WERI-Rb-1 (cell line): ENCODE measurements at regions not wholly inside any gene's neighbourhood (a gene's known extent, or its start where the extent isn't known, plus 50 kb on each side); places are given as distances from the start of the nearest gene placed in this dataset.

Experiments
- DNase-seq: peaks from one replicate; pipeline ENCODE4 v3.0.0-alpha.2; 2020
- H3K27ac ChIP-seq: fragments of 250-450 bp; sonication (Bioruptor Pico); 2 replicates; pipeline ENCODE4 v1.5.1; 2020; ENCODE audit warnings: mild to moderate bottlenecking, moderate library complexity
- H3K27me3 ChIP-seq: fragments of 250-450 bp; sonication (Bioruptor Pico); 2 replicates; pipeline ENCODE4 v1.5.1; 2021; ENCODE audit warnings: mild to moderate bottlenecking, low read depth, moderate library complexity; ENCODE audit not compliant: insufficient read depth, severe bottlenecking
- H3K36me3 ChIP-seq: fragments of 250-450 bp; sonication (Bioruptor Pico); 2 replicates; pipeline ENCODE4 v1.5.1; 2020; ENCODE audit warnings: mild to moderate bottlenecking, moderate library complexity
- H3K4me3 ChIP-seq: 2 replicates; pipeline ENCODE4 v1.5.1; 2011; ENCODE audit warnings: low read depth, mild to moderate bottlenecking, control low read depth, low read length
- H3K9me3 ChIP-seq: fragments of 250-450 bp; sonication (Bioruptor Pico); 2 replicates; pipeline ENCODE4 v1.5.1; 2021; ENCODE audit warnings: mild to moderate bottlenecking, moderate library complexity; ENCODE audit not compliant: severe bottlenecking
- TF ChIP-seq, protein P1 (sequence below): IDR thresholded peaks from 2 replicates; pipeline ENCODE4 v1.5.1; 2011; ENCODE audit warnings: low read depth, mild to moderate bottlenecking, control low read depth, inconsistent platforms, low read length

DNA sequence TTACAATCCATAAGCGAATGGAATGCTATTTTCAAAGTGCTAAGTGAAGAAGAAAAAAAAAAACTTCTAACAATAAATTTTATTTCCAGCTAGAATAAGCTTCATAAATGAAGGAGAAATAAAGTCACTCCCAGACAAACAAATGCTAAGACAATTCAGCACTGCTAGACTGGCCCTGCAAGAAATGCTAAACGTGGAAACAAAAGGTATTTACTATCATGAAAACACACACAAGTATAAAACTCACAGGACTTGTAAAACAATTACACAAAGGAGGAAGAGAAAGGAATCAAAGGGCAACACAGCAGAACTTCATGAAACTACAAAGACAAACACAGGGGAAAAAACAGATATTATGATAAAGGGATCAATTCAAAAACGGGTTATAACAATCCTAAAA, 85.8 kb upstream of the NELL2 start:
- no peak overlapping the region for H3K27ac ChIP-seq
- no peak for DNase-seq
- H3K9me3 ChIP-seq: no peaks in the 10 kb centered on the region
- H3K4me3 ChIP-seq: no peak overlapping the region
- H3K36me3 ChIP-seq: no peaks in the 10 kb centered on the region
- H3K27me3 ChIP-seq: no peaks in the 10 kb centered on the region
- TF ChIP-seq, protein P1, sequence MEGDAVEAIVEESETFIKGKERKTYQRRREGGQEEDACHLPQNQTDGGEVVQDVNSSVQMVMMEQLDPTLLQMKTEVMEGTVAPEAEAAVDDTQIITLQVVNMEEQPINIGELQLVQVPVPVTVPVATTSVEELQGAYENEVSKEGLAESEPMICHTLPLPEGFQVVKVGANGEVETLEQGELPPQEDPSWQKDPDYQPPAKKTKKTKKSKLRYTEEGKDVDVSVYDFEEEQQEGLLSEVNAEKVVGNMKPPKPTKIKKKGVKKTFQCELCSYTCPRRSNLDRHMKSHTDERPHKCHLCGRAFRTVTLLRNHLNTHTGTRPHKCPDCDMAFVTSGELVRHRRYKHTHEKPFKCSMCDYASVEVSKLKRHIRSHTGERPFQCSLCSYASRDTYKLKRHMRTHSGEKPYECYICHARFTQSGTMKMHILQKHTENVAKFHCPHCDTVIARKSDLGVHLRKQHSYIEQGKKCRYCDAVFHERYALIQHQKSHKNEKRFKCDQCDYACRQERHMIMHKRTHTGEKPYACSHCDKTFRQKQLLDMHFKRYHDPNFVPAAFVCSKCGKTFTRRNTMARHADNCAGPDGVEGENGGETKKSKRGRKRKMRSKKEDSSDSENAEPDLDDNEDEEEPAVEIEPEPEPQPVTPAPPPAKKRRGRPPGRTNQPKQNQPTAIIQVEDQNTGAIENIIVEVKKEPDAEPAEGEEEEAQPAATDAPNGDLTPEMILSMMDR: no peak

GRCh38 chr12:44960856-44961255, 84.7 kb upstream of the NELL2 start:
- H3K27me3 ChIP-seq: no peaks in the 10 kb centered on the region
- no peak overlapping the region for H3K4me3 ChIP-seq
- H3K27ac ChIP-seq: no peak overlapping the region
- no peaks in the 10 kb centered on the region for H3K9me3 ChIP-seq
- TF ChIP-seq, protein P1: peak; percentile 34; the same call in 1 of the 2 replicates
- H3K36me3 ChIP-seq: no peaks in the 10 kb centered on the region
- peak; percentile 10 for DNase-seq

DNA sequence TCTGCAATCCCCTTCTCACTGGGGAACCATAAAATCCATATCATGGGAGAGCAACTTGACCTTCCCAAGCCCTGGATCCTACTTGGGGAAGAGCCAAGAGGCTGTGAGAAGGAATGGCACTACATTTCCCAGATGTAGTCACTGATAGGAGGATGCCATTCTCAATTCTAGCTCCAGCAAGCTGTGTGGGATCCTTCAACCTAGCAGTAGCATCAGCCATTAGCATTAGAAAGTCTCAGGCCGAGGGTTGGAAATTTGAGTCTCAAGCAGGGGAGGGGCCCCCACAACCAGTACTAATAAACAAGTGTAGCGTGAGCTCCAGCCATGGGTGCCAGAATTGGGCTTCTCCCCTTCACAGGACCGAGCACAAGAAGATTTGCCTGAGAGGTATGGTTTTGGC, 84.3 kb upstream of the NELL2 start:
- TF ChIP-seq, protein P1: no peak
- no peaks in the 10 kb centered on the region for H3K27me3 ChIP-seq
- DNase-seq: no peak
- no peaks in the 10 kb centered on the region for H3K36me3 ChIP-seq
- H3K9me3 ChIP-seq: no peaks in the 10 kb centered on the region
- no peak overlapping the region for H3K4me3 ChIP-seq
- no peak overlapping the region for H3K27ac ChIP-seq

DNA sequence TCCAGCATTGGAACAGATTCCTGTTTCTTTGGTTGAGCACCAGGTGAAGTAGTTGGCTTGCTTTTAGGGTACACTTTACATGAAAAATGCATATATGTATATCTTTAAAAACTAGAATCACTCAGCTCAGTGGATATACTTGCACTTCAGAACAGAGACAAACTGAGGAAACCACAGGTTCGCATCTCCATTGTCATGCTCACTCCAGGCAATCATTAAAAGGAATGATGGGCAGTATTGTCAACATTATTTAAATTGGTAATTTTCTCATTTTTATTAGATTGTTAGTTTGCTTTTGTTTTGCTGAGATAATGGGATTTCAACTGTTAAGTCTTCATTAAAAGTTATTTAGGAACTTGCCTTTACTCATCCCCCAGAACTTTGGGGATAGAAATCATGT, 71.0 kb upstream of the NELL2 start:
- Histone ChIP-seq H3K36me3 (no peaks in the 10 kb centered on the region), H3K4me3 (no peak overlapping the region), H3K27ac (no peak overlapping the region), H3K9me3 (no peaks in the 10 kb centered on the region), H3K27me3 (no peaks in the 10 kb centered on the region)
- DNase-seq: no peak
- TF ChIP-seq, protein P1: no peak

DNA sequence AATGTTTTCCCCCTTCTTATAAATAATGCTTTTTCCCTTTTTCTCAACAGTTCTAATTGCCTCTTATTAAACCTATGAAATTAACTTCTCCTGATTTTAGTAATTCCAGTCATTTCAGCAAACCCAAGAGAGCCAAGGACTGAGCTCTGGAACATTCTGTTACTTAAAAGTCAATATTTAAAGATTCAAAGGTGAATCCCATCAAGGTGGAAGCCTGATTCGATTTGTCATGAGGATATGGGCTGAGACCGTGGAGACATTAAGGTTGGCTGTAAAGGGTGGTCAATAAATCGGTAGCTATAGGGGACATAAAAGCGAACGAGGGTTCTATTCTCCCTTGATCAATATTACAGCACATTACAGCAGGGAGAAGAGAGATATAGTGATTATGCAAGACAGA, 66.6 kb upstream of the NELL2 start:
- no peaks in the 10 kb centered on the region for H3K27me3 ChIP-seq
- DNase-seq: no peak
- no peak overlapping the region for H3K4me3 ChIP-seq
- no peaks in the 10 kb centered on the region for H3K36me3 ChIP-seq
- no peaks in the 10 kb centered on the region for H3K9me3 ChIP-seq
- TF ChIP-seq, protein P1: no peak
- H3K27ac ChIP-seq: no peak overlapping the region

GRCh38 chr12:44930972-44931600, 55.0 kb upstream of the NELL2 start:
- H3K27ac ChIP-seq: no peak overlapping the region
- no peaks in the 10 kb centered on the region for H3K36me3 ChIP-seq
- TF ChIP-seq, protein P1: no peak
- H3K9me3 ChIP-seq: no peaks in the 10 kb centered on the region
- no peaks in the 10 kb centered on the region for H3K27me3 ChIP-seq
- no peak for DNase-seq
- no peak overlapping the region for H3K4me3 ChIP-seq
